GM23338 (cell line): ENCODE measurements at regions not wholly inside any gene's neighbourhood (a gene's known extent, or its start where the extent isn't known, plus 50 kb on each side); places are given as distances from the start of the nearest gene placed in this dataset.

Source experiments
- ATAC-seq: fragments of 200-7000 bp; cut with Tn5 transposase; 3 replicates; pipeline ENCODE4 v1.9.1; 2020
- DNase-seq: peaks from one replicate; pipeline ENCODE4 v3.0.0-alpha.2; 2015; ENCODE audit warnings: low spot score
- H2AFZ ChIP-seq: fragments of 200-600 bp; sonication (generic); 2 replicates; pipeline ENCODE4 v1.8.0; 2016; ENCODE audit warnings: antibody characterized with exemption, mild to moderate bottlenecking, moderate library complexity
- H3F3A ChIP-seq: fragments of 200-600 bp; sonication (generic); replicated peaks from 2 replicates; pipeline ENCODE4 v1.8.0; 2017; ENCODE audit warnings: antibody characterized with exemption, mixed run types, low read depth
- H3K27ac ChIP-seq: fragments of 200-600 bp; sonication (generic); 2 replicates; pipeline ENCODE4 v1.6.1; 2016; ENCODE audit warnings: low read depth
- H3K27me3 ChIP-seq: fragments of 200-600 bp; sonication (generic); 2 replicates; pipeline ENCODE4 v1.8.0; 2016; ENCODE audit warnings: mild to moderate bottlenecking, mixed run types, moderate library complexity; ENCODE audit not compliant: insufficient read depth
- H3K36me3 ChIP-seq: fragments of 200-600 bp; sonication (generic); 2 replicates; pipeline ENCODE4 v1.8.0; 2016; ENCODE audit warnings: mild to moderate bottlenecking; ENCODE audit not compliant: insufficient read depth
- H3K4me1 ChIP-seq: fragments of 200-600 bp; sonication (generic); 2 replicates; pipeline ENCODE4 v1.8.0; 2016; ENCODE audit warnings: mild to moderate bottlenecking, moderate library complexity; ENCODE audit not compliant: insufficient read depth
- H3K4me2 ChIP-seq: fragments of 200-600 bp; sonication (generic); 2 replicates; pipeline ENCODE4 v1.7.1; 2017; ENCODE audit warnings: mixed run types
- H3K4me3 ChIP-seq: fragments of 200-600 bp; sonication (generic); 2 replicates; pipeline ENCODE4 v1.6.1; 2016; ENCODE audit warnings: mixed run types
- H3K79me2 ChIP-seq: fragments of 200-600 bp; sonication (generic); replicated peaks from 2 replicates; pipeline ENCODE4 v1.8.0; 2017; ENCODE audit warnings: mild to moderate bottlenecking; ENCODE audit not compliant: insufficient read depth
- H3K9me2 ChIP-seq: fragments of 200-600 bp; sonication (generic); 2 replicates; pipeline ENCODE4 v1.8.0; 2017; ENCODE audit not compliant: insufficient read depth
- H4K20me1 ChIP-seq: fragments of 200-600 bp; sonication (generic); replicated peaks from 2 replicates; pipeline ENCODE4 v1.8.0; 2017; ENCODE audit warnings: mild to moderate bottlenecking; ENCODE audit not compliant: insufficient read depth
- H3K27ac Mint-ChIP-seq: 2 replicates; pipeline ENCODE4 v1.8.0; 2020; ENCODE audit warnings: inconsistent platforms, mild to moderate bottlenecking, moderate library complexity, mixed read lengths
- H3K27me3 Mint-ChIP-seq: 3 replicates; pipeline ENCODE4 v1.8.0; 2022; ENCODE audit warnings: low read depth, mild to moderate bottlenecking, moderate library complexity, mixed read lengths, inconsistent platforms; ENCODE audit not compliant: insufficient read depth, poor library complexity
- H3K36me3 Mint-ChIP-seq: 3 replicates; pipeline ENCODE4 v1.8.0; 2021; ENCODE audit warnings: low read depth, mild to moderate bottlenecking, inconsistent platforms, moderate library complexity, mixed read lengths
- H3K4me1 Mint-ChIP-seq: 3 replicates; pipeline ENCODE4 v1.8.0; 2020; ENCODE audit warnings: mild to moderate bottlenecking, inconsistent platforms, mixed read lengths
- H3K4me3 Mint-ChIP-seq: 3 replicates; pipeline ENCODE4 v1.8.0; 2021; ENCODE audit warnings: moderate library complexity, mild to moderate bottlenecking, inconsistent platforms, mixed read lengths
- H3K9me3 Mint-ChIP-seq: 3 replicates; pipeline ENCODE4 v1.8.0; 2020; ENCODE audit warnings: moderate library complexity, mild to moderate bottlenecking, inconsistent platforms, mixed read lengths
- CREB1 ChIP-seq: fragments of 250-450 bp; sonication (Bioruptor Pico); IDR thresholded peaks from 2 replicates; pipeline ENCODE4 v1.5.0; 2020; ENCODE audit warnings: low read depth, mild to moderate bottlenecking, moderate library complexity
- CTCF ChIP-seq, 2 experiments: fragments of 200-600 bp in 1 of 2; sonication (generic) in 1 of 2; conservative IDR thresholded peaks; 2 replicates each; pipeline versions ENCODE4 v1.5.1 to v1.6.1; 2016 to 2017; ENCODE audit warnings: antibody characterized with exemption in 2 of 2, low read depth in 2 of 2, mild to moderate bottlenecking in 2 of 2, moderate library complexity in 1 of 2
- EZH2 ChIP-seq: fragments of 200-600 bp; sonication (generic); IDR thresholded peaks from one replicate; pipeline ENCODE4 v1.8.0; 2017; ENCODE audit warnings: antibody characterized with exemption, mild to moderate bottlenecking, low read depth; ENCODE audit not compliant: unreplicated experiment
- EZH2phosphoT487 ChIP-seq: fragments of 200-600 bp; sonication (generic); IDR thresholded peaks from one replicate; pipeline ENCODE4 v1.8.1; 2018; ENCODE audit warnings: antibody characterized with exemption; ENCODE audit not compliant: unreplicated experiment
- JUNB ChIP-seq: IDR thresholded peaks from one replicate; pipeline ENCODE4 v1.6.1; 2016; ENCODE audit warnings: antibody characterized with exemption; ENCODE audit not compliant: unreplicated experiment
- NANOG ChIP-seq: IDR thresholded peaks from 2 replicates; pipeline ENCODE4 v1.6.1; 2016; ENCODE audit warnings: antibody characterized with exemption, borderline replicate concordance
- POLR2AphosphoS5 ChIP-seq: IDR thresholded peaks from 2 replicates; pipeline ENCODE4 v1.6.1; 2016; ENCODE audit warnings: antibody characterized with exemption, low read depth
- STAT1 ChIP-seq: IDR thresholded peaks from one replicate; pipeline ENCODE4 v1.6.1; 2016; ENCODE audit warnings: antibody characterized with exemption; ENCODE audit not compliant: unreplicated experiment
- ZNF114 ChIP-seq: fragments of 250-450 bp; sonication (Bioruptor Pico); IDR thresholded peaks from 2 replicates; pipeline ENCODE4 v1.5.0; 2020; ENCODE audit warnings: mild to moderate bottlenecking, moderate library complexity
- ZNF331 ChIP-seq: fragments of 250-450 bp; sonication (Bioruptor Pico); IDR thresholded peaks from 2 replicates; pipeline ENCODE4 v1.5.0; 2020; ENCODE audit warnings: low read depth, mild to moderate bottlenecking, moderate library complexity
- TF ChIP-seq, protein P1 (sequence below): fragments of 250-450 bp; sonication (Bioruptor Pico); IDR thresholded peaks from 2 replicates; pipeline ENCODE4 v1.5.0; 2020; ENCODE audit warnings: mild to moderate bottlenecking, moderate library complexity
- TF ChIP-seq, protein P2 (sequence below): IDR thresholded peaks from one replicate; pipeline ENCODE4 v1.6.1; 2018; ENCODE audit warnings: antibody characterized with exemption; ENCODE audit not compliant: unreplicated experiment
- TF ChIP-seq, protein P3 (sequence below): IDR thresholded peaks from 2 replicates; pipeline ENCODE4 v1.6.1; 2016; ENCODE audit warnings: antibody characterized with exemption

- TF ChIP-seq POLR2AphosphoS5 (no peak), CTCF (conservative IDR thresholded peaks at IDR 0.05; ENCODE audit: low read depth in 2 of 2) (no peak), CREB1 (CRISPR knock-in tag) (no peak), NANOG (no peak), JUNB (no peak), ZNF114 (CRISPR knock-in tag) (no peak), EZH2 (no peak), EZH2phosphoT487 (no peak), ZNF331 (no peak), STAT1 (no peak)
- TF ChIP-seq, protein P1, sequence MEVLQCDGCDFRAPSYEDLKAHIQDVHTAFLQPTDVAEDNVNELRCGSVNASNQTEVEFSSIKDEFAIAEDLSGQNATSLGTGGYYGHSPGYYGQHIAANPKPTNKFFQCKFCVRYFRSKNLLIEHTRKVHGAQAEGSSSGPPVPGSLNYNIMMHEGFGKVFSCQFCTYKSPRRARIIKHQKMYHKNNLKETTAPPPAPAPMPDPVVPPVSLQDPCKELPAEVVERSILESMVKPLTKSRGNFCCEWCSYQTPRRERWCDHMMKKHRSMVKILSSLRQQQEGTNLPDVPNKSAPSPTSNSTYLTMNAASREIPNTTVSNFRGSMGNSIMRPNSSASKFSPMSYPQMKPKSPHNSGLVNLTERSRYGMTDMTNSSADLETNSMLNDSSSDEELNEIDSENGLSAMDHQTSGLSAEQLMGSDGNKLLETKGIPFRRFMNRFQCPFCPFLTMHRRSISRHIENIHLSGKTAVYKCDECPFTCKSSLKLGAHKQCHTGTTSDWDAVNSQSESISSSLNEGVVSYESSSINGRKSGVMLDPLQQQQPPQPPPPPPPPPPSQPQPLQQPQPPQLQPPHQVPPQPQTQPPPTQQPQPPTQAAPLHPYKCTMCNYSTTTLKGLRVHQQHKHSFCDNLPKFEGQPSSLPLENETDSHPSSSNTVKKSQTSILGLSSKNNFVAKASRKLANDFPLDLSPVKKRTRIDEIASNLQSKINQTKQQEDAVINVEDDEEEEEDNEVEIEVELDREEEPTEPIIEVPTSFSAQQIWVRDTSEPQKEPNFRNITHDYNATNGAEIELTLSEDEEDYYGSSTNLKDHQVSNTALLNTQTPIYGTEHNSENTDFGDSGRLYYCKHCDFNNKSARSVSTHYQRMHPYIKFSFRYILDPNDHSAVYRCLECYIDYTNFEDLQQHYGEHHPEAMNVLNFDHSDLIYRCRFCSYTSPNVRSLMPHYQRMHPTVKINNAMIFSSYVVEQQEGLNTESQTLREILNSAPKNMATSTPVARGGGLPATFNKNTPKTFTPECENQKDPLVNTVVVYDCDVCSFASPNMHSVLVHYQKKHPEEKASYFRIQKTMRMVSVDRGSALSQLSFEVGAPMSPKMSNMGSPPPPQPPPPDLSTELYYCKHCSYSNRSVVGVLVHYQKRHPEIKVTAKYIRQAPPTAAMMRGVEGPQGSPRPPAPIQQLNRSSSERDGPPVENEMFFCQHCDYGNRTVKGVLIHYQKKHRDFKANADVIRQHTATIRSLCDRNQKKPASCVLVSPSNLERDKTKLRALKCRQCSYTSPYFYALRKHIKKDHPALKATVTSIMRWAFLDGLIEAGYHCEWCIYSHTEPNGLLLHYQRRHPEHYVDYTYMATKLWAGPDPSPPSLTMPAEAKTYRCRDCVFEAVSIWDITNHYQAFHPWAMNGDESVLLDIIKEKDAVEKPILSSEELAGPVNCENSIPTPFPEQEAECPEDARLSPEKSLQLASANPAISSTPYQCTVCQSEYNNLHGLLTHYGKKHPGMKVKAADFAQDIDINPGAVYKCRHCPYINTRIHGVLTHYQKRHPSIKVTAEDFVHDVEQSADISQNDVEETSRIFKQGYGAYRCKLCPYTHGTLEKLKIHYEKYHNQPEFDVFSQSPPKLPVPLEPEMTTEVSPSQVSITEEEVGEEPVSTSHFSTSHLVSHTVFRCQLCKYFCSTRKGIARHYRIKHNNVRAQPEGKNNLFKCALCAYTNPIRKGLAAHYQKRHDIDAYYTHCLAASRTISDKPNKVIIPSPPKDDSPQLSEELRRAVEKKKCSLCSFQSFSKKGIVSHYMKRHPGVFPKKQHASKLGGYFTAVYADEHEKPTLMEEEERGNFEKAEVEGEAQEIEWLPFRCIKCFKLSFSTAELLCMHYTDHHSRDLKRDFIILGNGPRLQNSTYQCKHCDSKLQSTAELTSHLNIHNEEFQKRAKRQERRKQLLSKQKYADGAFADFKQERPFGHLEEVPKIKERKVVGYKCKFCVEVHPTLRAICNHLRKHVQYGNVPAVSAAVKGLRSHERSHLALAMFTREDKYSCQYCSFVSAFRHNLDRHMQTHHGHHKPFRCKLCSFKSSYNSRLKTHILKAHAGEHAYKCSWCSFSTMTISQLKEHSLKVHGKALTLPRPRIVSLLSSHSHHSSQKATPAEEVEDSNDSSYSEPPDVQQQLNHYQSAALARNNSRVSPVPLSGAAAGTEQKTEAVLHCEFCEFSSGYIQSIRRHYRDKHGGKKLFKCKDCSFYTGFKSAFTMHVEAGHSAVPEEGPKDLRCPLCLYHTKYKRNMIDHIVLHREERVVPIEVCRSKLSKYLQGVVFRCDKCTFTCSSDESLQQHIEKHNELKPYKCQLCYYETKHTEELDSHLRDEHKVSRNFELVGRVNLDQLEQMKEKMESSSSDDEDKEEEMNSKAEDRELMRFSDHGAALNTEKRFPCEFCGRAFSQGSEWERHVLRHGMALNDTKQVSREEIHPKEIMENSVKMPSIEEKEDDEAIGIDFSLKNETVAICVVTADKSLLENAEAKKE, result no peak
- TF ChIP-seq, protein P2, sequence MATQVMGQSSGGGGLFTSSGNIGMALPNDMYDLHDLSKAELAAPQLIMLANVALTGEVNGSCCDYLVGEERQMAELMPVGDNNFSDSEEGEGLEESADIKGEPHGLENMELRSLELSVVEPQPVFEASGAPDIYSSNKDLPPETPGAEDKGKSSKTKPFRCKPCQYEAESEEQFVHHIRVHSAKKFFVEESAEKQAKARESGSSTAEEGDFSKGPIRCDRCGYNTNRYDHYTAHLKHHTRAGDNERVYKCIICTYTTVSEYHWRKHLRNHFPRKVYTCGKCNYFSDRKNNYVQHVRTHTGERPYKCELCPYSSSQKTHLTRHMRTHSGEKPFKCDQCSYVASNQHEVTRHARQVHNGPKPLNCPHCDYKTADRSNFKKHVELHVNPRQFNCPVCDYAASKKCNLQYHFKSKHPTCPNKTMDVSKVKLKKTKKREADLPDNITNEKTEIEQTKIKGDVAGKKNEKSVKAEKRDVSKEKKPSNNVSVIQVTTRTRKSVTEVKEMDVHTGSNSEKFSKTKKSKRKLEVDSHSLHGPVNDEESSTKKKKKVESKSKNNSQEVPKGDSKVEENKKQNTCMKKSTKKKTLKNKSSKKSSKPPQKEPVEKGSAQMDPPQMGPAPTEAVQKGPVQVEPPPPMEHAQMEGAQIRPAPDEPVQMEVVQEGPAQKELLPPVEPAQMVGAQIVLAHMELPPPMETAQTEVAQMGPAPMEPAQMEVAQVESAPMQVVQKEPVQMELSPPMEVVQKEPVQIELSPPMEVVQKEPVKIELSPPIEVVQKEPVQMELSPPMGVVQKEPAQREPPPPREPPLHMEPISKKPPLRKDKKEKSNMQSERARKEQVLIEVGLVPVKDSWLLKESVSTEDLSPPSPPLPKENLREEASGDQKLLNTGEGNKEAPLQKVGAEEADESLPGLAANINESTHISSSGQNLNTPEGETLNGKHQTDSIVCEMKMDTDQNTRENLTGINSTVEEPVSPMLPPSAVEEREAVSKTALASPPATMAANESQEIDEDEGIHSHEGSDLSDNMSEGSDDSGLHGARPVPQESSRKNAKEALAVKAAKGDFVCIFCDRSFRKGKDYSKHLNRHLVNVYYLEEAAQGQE, result no peak
- TF ChIP-seq, protein P3, sequence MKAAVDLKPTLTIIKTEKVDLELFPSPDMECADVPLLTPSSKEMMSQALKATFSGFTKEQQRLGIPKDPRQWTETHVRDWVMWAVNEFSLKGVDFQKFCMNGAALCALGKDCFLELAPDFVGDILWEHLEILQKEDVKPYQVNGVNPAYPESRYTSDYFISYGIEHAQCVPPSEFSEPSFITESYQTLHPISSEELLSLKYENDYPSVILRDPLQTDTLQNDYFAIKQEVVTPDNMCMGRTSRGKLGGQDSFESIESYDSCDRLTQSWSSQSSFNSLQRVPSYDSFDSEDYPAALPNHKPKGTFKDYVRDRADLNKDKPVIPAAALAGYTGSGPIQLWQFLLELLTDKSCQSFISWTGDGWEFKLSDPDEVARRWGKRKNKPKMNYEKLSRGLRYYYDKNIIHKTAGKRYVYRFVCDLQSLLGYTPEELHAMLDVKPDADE, result no peak
- ATAC-seq, result no peak
- no peak for DNase-seq
- H3K4me2 ChIP-seq, result no peak overlapping the region
- H2AFZ ChIP-seq, result no peak overlapping the region
- peaks cover 4% of the 10 kb centered on the region for H3K27me3 Mint-ChIP-seq
- no peak overlapping the region for H3K27ac Mint-ChIP-seq
- H3K79me2 ChIP-seq, result no peaks in the 10 kb centered on the region
- no peaks in the 10 kb centered on the region for H3F3A ChIP-seq
- H3K36me3 ChIP-seq, result no peaks in the 10 kb centered on the region
- H3K9me3 Mint-ChIP-seq, result peaks cover 3% of the 10 kb centered on the region; the same call in 1 of the 3 replicates
- H3K9me2 ChIP-seq, result 0 out of 2 replicates have a peak, but pooled peaks cover 3% of the 10 kb centered on the region
- H4K20me1 ChIP-seq, result no peaks in the 10 kb centered on the region
- H3K4me1 Mint-ChIP-seq, result no peaks in the 10 kb centered on the region
- H3K27me3 ChIP-seq, result no peaks in the 10 kb centered on the region
- no peak overlapping the region for H3K4me3 ChIP-seq
- no peaks in the 10 kb centered on the region; the same call in 2 of the 3 replicates for H3K36me3 Mint-ChIP-seq
- no peak overlapping the region for H3K27ac ChIP-seq
- H3K4me3 Mint-ChIP-seq, result no peak overlapping the region
- no peaks in the 10 kb centered on the region for H3K4me1 ChIP-seq
These were observed 566.0 kb downstream of the TMA16 start for GRCh38 chr4:164060456-164060855.
